Upper lobe of left lung (tissue), 6 donors: ENCODE measurements at regions not wholly inside any gene's neighbourhood (a gene's known extent, or its start where the extent isn't known, plus 50 kb on each side); places are given as distances from the start of the nearest gene placed in this dataset.

Experiments used
- ATAC-seq, 2 donors: fragments of 200-7000 bp; cut with Tn5 transposase; one replicate each; pipeline ENCODE4 v1.9.1; 2022; ENCODE audit warnings: mild to moderate bottlenecking in 2 of 2, moderate library complexity in 2 of 2; ENCODE audit not compliant: low FRiP score in 2 of 2
- DNase-seq, 2 donors: peaks; one replicate each; pipeline ENCODE4 v3.0.0-alpha.2; 2019 to 2020
- H3K27ac ChIP-seq, 4 donors: fragments of 200-600 bp; sonication (generic); one replicate each; pipeline ENCODE4 v1.5.1; 2016 to 2019
- H3K27me3 ChIP-seq, 4 donors: fragments of 200-600 bp; sonication (generic); one replicate each; pipeline ENCODE4 v1.5.1; 2017 to 2019
- H3K36me3 ChIP-seq, 4 donors: fragments of 200-600 bp; sonication (generic); one replicate each; pipeline ENCODE4 v1.5.1; 2016 to 2019
- H3K4me1 ChIP-seq, 4 donors: fragments of 200-600 bp; sonication (generic); one replicate each; pipeline ENCODE4 v1.5.1; 2018 to 2019
- H3K4me3 ChIP-seq, 4 donors: fragments of 200-600 bp; sonication (generic); one replicate each; pipeline ENCODE4 v1.5.1; 2017 to 2019; ENCODE audit warnings: mild to moderate bottlenecking in 2 of 4, moderate library complexity in 1 of 4
- H3K9me3 ChIP-seq, 4 donors: fragments of 200-600 bp; sonication (generic); one replicate each; pipeline ENCODE4 v1.5.1; 2018 to 2019
- CTCF ChIP-seq, 6 experiments: fragments of 450-650 bp in 4 of 6; fragments of 200-600 bp in 2 of 6; sonication (generic) in 2 of 6; IDR thresholded peaks; one replicate each; pipeline ENCODE4 v1.5.1; 2016 to 2019; ENCODE audit warnings: antibody characterized with exemption in 6 of 6
- EP300 ChIP-seq, 4 donors: sonication (generic); formaldehyde crosslinking; IDR thresholded peaks; one replicate each; pipeline ENCODE4 v1.5.1; 2017; ENCODE audit warnings: antibody characterized with exemption in 4 of 4, control low read depth in 2 of 4
- POLR2A ChIP-seq, 4 donors: fragments of 450-650 bp; IDR thresholded peaks; one replicate each; pipeline ENCODE4 v1.5.1; 2016 to 2017; ENCODE audit warnings: antibody characterized with exemption in 4 of 4, mild to moderate bottlenecking in 2 of 4
- POLR2AphosphoS5 ChIP-seq, 2 donors: sonication (generic); formaldehyde crosslinking; IDR thresholded peaks; one replicate each; pipeline ENCODE4 v1.5.1; 2017; ENCODE audit warnings: antibody characterized with exemption in 2 of 2
- WGBS, 2 donors: methylation state at CpG; one replicate each; pipeline ENCODE4 v1.1.5; 2017 to 2018; 5-methylcytosine and 5-hydroxymethylcytosine counted together
- donor health status: DM: no; HTN: no; CAD: no; lungs with moderate emphysema.
- donor health status: DM: no; HTN: yes; CAD: no; lungs with severe emphysema.

- Histone ChIP-seq H3K27ac (no peak overlapping the region), H3K36me3 (no peaks in the 10 kb centered on the region), H3K4me3 (no peak overlapping the region), H3K27me3 (no peaks in the 10 kb centered on the region), H3K9me3 (no peaks in the 10 kb centered on the region), H3K4me1 (peaks cover 0 to 5% (median 2%) of the 10 kb centered on the region in 4 donors)
- TF ChIP-seq EP300 (IDR thresholded peaks at IDR 0.05) (no peak), CTCF (IDR thresholded peaks at IDR 0.05) (no peak), POLR2A (IDR thresholded peaks at IDR 0.05) (no peak), POLR2AphosphoS5 (IDR thresholded peaks at IDR 0.05) (no peak)
- DNase-seq (no peak), ATAC-seq (no peak)
- 87 to 88% methylated on average over 6 to 7 of the region's 7 CpGs for WGBS, 2 donors
Observed at GRCh38 chr5:74363603-74364205, 276.8 kb downstream of the ENC1 start.

- no peak overlapping the region for H3K4me3 ChIP-seq
- H3K9me3 ChIP-seq: no peaks in the 10 kb centered on the region
- no peak for TF ChIP-seq CTCF (IDR thresholded peaks at IDR 0.05)
- TF ChIP-seq EP300 (IDR thresholded peaks at IDR 0.05): no peak
- no peak for TF ChIP-seq POLR2A (IDR thresholded peaks at IDR 0.05)
- TF ChIP-seq POLR2AphosphoS5 (IDR thresholded peaks at IDR 0.05): no peak
- DNase-seq (no peak), ATAC-seq (no peak)
- H3K27me3 ChIP-seq: no peaks in the 10 kb centered on the region
- H3K36me3 ChIP-seq: no peaks in the 10 kb centered on the region
- H3K4me1 ChIP-seq: no peaks in the 10 kb centered on the region
- whole genome bisulfite sequencing, 2 donors: 81 to 84% methylated on average over 13 of the region's 13 CpGs
- H3K27ac ChIP-seq: no peak overlapping the region
Observed at GRCh38 chr5:74361406-74362358, 278.8 kb downstream of the ENC1 start.

GRCh38 chr5:74360535-74361210, 279.9 kb downstream of the ENC1 start:
- no peak overlapping the region for H3K27ac ChIP-seq
- no peaks in the 10 kb centered on the region for H3K27me3 ChIP-seq
- no peak for TF ChIP-seq POLR2A (IDR thresholded peaks at IDR 0.05)
- no peak for TF ChIP-seq CTCF (IDR thresholded peaks at IDR 0.05)
- TF ChIP-seq EP300 (IDR thresholded peaks at IDR 0.05): no peak
- TF ChIP-seq POLR2AphosphoS5 (IDR thresholded peaks at IDR 0.05): no peak
- H3K36me3 ChIP-seq: no peaks in the 10 kb centered on the region
- no peak for DNase-seq
- no peak overlapping the region for H3K4me3 ChIP-seq
- H3K9me3 ChIP-seq: no peaks in the 10 kb centered on the region
- no peaks in the 10 kb centered on the region for H3K4me1 ChIP-seq
- 49 to 60% methylated on average over 7 of the region's 7 CpGs for WGBS, 2 donors
- no peak for ATAC-seq

- Histone ChIP-seq H3K27ac (no peak overlapping the region), H3K27me3 (no peaks in the 10 kb centered on the region), H3K4me3 (no peak overlapping the region), H3K36me3 (no peaks in the 10 kb centered on the region), H3K4me1 (no peaks in the 10 kb centered on the region), H3K9me3 (no peaks in the 10 kb centered on the region)
- DNase-seq (no peak), ATAC-seq (no peak)
- no peak for TF ChIP-seq POLR2AphosphoS5 (IDR thresholded peaks at IDR 0.05)
- no peak for TF ChIP-seq CTCF (IDR thresholded peaks at IDR 0.05)
- no peak for TF ChIP-seq EP300 (IDR thresholded peaks at IDR 0.05)
- TF ChIP-seq POLR2A (IDR thresholded peaks at IDR 0.05): no peak
- 72 to 74% methylated on average over 4 to 5 of the region's 5 CpGs for WGBS, 2 donors
Observed at GRCh38 chr5:74357827-74358226, 282.7 kb downstream of the ENC1 start.
